Activated CD8-positive, alpha-beta memory T cell treated with anti-CD3 and anti-CD28 coated beads for 48 hours (primary cell): ENCODE measurements at regions not wholly inside any gene's neighbourhood (a gene's known extent, or its start where the extent isn't known, plus 50 kb on each side); places are given as distances from the start of the nearest gene placed in this dataset.
A peak's percentile ranks its signal among the peaks of the same experiment; 100 is the strongest.
"Not testable (repeated sequence)": the region's sequence is repeated elsewhere in the genome, so short reads cannot be mapped to it uniquely, and the experiment has no call there.

Source experiments
- DNase-seq, 3 experiments: peaks; one replicate each; pipeline ENCODE4 v3.0.0-alpha.2; 2020; ENCODE audit warnings: low read depth in 2 of 3, low spot score in 2 of 3

DNA sequence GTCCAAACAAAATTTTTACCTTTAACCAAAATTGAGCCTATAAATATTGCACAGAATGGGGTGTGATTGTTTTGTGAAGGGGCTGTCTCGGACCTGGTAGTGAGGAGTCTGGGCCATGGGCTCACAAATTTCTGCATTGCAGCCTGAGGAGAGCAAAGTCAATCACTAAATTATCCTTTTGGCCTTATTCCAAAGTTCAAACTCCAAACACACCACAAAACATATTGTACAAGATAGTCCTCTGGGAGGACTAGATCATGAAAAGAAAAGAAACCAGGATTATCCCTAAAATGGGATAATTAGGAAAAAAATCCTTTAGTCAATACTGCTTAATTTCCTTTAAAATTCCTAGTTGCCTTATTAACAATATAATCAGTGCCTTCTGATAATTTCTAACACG is 115.5 kb downstream of the BUB3 start:
- DNase-seq = no peak

- no peak for DNase-seq
Observed at GRCh38 chr10:123270221-123270620, 116.0 kb downstream of the BUB3 start.

GRCh38 chr10:123270806-123271205 is 116.6 kb downstream of the BUB3 start:
- DNase-seq = no peak

- no peak for DNase-seq
Observed at GRCh38 chr10:123272171-123272570, 118.0 kb downstream of the BUB3 start.

GRCh38 chr10:123274306-123275135 is 120.3 kb downstream of the BUB3 start:
- no peak for DNase-seq

DNA sequence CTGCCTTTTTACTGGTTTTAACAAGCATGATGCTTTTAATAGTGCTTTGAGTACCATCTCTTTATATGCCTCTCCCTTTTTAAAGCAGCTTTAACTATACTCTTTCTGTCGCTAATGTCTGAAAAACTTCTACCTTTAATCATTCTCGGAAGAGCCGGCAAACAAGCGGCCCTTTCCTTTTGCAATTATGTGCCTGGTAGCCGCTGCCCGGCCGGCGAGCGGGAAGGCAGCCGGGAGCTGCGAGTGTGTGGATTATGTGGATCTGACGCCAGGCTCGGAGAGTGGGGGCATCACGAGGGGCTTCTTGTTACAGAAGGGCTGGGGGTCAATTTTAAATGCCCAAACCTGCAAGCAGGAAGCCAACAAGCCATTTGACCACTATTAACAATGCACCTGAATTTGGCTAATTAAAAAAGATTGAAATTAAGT is 120.9 kb downstream of the BUB3 start:
- DNase-seq = no peak

- no peak for DNase-seq
Observed at GRCh38 chr10:123278445-123278844, 124.2 kb downstream of the BUB3 start.

DNA sequence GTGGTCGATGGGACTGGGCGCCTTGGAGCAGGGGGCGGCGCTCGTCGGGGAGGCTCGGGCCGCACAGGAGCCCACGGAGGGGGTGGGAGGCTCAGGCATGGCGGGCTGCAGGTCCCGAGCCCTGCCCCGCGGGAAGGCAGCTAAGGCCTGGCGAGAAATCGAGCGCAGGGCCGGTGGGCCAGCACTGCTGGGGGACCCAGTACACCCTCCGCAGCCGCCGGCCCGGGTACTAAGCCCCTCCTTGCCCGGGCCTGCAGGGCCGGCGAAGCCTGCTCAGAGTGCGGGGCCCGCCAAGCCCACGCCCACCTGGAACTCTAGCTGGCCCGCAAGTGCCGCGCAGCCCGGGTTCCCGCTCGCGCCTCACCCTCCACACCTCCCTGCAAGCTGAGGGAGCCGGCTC is 129.2 kb downstream of the BUB3 start:
- DNase-seq = not testable (repeated sequence)

- DNase-seq = no peak
Observed at GRCh38 chr10:123284022-123284421, 129.8 kb downstream of the BUB3 start.

DNA sequence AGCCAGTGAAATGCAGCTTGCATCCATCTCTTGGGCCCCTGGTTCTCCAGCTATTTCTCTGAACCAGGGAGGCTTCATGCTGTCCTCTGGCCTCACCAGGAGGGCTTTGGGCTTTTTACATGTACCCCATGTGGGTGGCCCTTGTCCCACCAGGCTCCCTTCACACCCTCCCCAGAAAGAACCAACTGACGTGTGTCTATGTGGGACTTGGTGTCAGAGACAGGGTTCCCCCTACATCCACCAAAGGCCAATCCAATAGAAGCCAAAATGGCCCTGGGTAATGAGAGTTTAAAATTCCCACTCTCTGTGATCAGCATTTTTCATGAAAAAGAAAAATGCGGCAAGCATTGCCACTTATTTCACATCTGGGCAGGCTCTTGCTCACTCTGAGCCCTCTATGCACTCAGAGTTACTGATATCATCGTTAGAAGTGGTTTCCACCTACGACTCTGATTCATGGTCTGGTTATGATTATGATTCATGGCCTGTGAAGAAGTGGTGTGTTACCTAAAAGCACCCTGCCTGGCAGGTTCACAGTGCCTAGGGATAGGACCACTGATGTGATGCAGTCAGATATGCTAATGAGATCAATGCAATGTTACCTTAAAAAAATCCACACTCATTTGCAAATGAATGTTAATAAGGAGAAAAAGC is 133.5 kb downstream of the BUB3 start:
- DNase-seq = peak in 1 of 3 experiments; percentile 14

DNA sequence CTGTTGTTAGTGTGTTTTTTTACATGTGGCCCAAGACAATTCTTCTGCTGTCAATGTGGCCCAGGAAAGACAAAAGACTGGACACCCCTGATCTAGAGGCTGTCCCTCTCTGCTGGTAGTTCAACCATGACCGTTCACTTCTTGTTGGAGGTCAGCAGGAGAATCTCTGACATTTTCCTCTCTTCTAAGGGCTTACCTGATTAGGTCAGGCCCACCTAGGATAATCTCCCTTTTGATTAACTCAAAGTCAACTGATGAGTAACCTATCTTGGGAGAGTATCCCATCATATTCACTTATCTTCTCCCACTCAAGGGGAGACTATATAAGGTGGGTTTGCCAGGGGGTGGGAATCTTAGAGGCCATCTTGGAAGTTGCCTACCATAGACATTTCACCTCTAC is 135.2 kb downstream of the BUB3 start:
- DNase-seq = no peak

- DNase-seq = no peak
Observed at GRCh38 chr10:123294109-123294508, 139.9 kb downstream of the BUB3 start.

DNA sequence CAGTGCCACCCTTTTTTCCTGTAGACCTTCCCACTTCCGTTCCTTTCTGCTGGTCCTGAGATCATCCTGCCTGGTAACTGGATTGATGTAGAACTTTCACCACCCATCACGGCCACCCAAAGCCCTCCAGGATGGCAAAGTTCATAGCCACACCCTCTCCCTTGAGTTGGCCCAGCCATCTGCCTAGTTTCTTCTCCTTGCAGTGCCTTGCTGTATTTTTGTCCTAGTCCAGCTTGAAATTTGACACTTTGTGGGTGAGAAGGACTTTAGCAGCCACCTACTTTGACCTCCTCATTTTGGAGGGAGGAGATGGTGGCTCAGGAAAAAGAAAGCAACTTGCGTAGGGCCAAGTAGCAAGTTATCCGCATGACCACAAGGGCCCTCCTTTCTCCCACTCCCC is 140.7 kb downstream of the BUB3 start:
- DNase-seq = no peak

GRCh38 chr10:123295644-123296043 is 141.4 kb downstream of the BUB3 start:
- DNase-seq = no peak

GRCh38 chr10:123297175-123297574 is 143.0 kb downstream of the BUB3 start:
- DNase-seq = no peak

GRCh38 chr10:123298583-123298982 is 144.4 kb downstream of the BUB3 start:
- no peak for DNase-seq

- DNase-seq = no peak
Observed at GRCh38 chr10:123299598-123299997, 145.4 kb downstream of the BUB3 start.

DNA sequence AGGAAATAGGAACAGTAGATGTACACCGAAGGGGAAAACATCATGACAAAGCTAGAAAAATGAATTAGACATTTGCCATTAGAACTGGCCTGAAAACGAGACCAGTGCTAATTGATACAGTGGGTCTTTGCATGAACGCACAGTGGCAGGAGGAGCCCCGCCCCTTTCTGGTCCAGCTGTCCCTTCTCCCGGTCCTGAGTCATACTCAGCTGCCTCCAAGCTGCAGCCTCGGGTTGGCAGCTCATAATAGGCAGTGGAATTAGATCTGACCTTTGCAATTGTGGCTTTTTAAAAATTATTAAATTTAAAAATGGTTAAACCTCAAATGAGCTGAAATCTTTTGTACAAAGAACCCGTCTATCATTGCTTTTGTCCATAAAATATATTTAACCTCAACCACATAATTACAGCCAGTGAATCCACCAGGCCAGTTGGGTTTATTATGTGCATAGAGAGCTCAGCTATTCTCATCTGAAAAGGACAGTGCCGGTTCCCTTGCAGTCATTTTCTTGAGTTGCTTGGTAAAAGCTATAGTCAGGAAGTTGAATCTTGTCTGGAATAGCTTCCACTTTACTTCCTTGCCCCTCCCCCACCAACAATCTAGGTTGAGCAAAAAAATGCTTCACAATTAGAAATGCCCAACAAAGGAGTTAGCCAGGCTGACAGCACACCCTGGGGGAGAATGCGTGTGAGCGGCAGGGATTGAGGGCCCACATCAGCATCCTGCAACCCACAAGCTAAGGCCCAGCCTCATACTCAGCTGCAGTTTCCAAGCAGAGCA is 147.1 kb downstream of the BUB3 start:
- DNase-seq = no peak

DNA sequence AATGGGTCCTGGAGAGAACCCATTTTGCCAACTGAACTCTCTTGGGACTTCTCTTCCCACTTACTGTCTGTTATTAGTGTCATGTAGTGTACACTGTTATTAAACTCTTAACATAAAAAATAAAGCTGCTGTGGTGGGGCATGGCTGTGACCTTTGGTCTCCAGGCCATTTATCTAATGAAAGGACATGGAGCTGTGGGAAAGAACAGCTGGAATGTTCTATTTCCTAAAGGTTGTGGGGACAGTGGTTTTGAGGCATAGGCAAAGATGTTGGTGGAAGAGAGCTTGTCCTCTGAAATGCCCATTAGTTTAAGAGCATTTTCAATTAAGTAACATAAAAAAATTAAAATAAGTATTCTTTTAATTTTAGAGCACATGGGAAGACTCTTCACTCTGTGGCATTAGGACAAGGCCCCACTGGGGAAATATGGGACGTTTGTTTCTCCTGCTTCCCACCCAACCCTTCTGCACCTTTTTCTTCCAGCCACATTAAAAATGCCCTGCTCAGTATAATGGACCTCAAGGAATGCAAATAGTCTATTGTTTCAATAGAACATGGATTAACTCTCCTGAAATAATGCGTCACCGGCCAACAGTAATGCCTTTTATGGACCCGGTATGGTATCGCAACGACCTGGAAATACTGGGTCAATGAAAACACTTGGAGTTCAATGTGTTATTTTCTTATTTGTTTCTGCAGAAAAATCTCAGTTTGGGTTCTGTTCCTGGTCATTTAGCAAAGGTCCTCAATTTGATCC is 149.6 kb downstream of the BUB3 start:
- DNase-seq = no peak

DNA sequence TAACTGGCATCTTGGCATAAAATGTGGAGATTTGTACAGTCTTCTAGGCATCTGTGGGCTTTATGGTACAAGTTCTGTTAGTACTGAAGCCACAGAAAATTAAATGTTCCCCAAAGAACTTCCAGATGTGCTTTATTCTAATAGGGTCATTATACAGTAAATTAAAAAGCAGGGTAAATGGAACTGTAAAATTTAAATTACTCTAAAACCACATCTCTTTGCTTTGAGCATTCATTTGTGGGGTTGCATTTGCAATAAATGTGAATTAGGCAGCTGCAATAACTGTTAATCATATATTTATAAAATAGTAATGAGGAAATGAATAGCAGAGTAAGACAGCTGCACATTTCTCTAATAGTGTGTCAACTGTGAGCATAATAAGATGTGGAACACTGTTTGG is 151.5 kb downstream of the BUB3 start:
- DNase-seq = no peak

GRCh38 chr10:123306290-123306689 is 152.1 kb downstream of the BUB3 start:
- DNase-seq = no peak
